Sciatic nerve (tissue), 2 donors: ENCODE measurements at regions not wholly inside any gene's neighbourhood (a gene's known extent, or its start where the extent isn't known, plus 50 kb on each side); places are given as distances from the start of the nearest gene placed in this dataset.

Experiments
- ATAC-seq: fragments of 200-7000 bp; cut with Tn5 transposase; one replicate; pipeline ENCODE4 v1.9.1; 2020; ENCODE audit warnings: mild to moderate bottlenecking, moderate library complexity
- DNase-seq: peaks from one replicate; pipeline ENCODE4 v3.0.0-alpha.2; 2020; ENCODE audit warnings: low spot score
- intact Hi-C: fragments of 100-400 bp; cut with DNase I; formaldehyde crosslinking; loops from one replicate; pipeline ENCODE4 v1.14.2; 2022
- donor health status: DM: no; HTN: no; CAD: no.
- donor health status: DM: no; HTN: no; CAD: no.

DNA sequence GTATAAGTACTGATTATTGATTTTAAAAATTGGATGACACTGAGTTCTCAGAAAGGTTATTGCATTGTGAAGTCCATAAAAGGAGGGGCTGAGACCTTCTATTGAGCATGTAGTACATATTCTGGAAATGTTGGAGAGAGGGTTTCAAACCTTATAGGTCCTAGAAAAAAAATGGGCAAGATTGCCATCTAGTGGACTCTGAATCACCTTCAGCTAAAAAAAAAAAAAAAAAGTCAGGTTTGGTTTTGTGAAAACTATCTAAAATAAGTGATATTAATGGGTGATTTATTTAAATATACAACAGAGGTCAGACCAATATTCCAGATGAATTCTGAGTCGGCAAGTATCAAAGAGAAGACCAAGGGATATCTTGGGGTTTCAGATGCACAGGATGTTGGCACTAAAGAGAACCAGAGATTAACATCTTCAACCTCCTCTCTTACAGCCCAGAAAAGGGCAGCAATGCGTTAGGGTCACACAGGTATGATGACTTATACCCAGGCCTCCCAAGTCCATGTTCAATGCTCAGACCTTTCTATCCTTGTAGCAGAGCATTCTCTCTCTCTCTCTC lies 109.8 kb upstream of the NMUR2 start:
- ATAC-seq, result no peak
- intact Hi-C loops, result loop anchor here (10.0 kb wide), 1 partner anchor 690 kb away; no protein-coding TSS in a partner anchor
- no peak for DNase-seq

DNA sequence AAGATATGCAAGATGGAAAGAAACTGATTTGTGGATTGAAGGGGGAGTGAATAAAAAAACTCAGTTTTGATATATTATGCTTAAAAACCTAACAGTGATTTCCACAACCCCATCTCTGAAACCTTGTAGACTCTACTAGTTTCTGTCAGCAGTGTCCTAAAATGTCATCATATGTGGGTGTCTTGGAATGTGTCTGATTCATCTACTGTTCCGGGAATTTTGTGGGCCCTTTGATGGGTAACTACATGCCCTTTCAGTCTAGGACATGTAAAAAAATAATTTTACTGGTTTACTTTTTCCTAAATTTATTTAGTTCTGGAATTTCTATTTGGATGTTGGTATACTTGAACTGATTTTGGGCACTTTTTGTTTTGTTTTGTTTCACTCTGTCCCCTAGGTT lies 118.9 kb upstream of the NMUR2 start:
- intact Hi-C loops, result no loop called here
- ATAC-seq (no peak), DNase-seq (no peak)

DNA sequence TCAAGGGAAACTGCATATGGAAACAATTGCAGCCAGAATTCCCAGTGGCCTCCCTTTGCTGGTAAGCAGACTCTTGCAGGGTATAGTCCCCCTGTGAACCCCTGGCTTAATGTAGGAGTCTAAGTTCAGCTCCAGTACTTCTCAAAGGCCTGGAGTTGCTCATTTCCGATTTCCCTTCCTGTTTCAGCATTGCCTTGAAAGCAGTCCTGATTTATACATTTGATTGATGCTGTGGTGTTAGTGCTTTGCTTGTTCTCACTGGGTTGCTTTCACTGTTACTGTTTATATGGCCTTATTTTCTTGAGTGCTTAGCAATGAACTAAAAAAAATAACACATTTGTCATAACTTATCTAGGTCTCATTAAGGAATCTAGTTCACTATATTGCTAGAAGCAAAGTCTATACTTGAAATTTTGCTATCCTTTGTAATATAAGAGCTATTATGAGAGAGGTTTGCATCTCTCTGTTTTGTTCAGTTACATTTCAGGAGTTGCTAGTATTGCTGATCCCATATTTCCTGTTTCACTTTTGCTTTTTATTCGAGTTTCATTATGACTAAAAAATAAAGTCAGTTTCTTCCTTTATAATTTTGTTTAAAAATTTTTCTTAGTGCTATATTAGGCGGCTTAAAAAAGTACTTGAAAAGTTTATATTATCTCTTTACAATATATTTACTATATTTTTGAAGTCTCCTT lies 122.4 kb upstream of the NMUR2 start:
- peak; percentile 48 for ATAC-seq
- intact Hi-C loops, result no loop called here
- DNase-seq, result no peak

DNA sequence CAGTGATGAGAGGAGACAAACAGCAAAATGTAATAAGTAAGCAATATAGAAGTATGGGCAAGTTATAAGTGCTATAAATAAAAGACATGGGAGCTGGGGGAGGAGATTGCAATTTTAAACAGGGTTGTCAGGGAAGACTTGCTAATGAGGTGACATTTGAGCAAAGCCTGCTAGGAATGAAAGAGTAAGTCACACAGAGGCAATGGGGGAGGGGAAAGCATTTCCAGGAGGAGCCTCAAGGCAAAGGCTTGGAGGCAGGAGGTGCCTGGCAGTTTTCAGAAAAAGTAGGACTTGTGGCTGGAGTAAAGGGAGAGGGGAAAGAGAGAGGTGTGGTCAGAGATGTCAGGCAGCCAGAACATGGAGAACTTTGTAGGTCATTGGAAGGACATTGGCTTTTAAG lies 124.4 kb upstream of the NMUR2 start:
- intact Hi-C loops, result no loop called here
- DNase-seq, result no peak
- no peak for ATAC-seq

DNA sequence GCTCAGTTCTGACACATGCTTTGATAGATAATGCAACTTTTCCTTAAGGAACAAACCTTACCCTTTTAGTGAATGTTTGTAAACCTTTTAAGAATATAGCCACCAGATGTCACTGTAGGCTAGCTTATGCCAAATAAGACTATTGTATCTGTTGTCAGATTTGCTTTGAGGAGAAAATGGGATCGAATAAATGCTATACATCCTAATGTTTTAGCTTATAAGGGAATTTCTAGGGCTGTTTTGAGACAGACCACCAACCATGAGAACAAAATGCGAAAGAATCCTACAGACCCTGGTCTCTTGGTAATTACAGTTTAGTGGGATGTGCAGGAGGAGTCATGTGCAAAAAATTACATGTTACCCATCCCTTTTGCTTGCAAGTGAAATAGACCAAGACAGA lies 127.6 kb upstream of the NMUR2 start:
- DNase-seq (no peak), ATAC-seq (no peak)
- intact Hi-C loops, result loop anchor here (5.0 to 10.0 kb wide), 2 partner anchors 1175 to 1432 kb away; no protein-coding TSS in a partner anchor

DNA sequence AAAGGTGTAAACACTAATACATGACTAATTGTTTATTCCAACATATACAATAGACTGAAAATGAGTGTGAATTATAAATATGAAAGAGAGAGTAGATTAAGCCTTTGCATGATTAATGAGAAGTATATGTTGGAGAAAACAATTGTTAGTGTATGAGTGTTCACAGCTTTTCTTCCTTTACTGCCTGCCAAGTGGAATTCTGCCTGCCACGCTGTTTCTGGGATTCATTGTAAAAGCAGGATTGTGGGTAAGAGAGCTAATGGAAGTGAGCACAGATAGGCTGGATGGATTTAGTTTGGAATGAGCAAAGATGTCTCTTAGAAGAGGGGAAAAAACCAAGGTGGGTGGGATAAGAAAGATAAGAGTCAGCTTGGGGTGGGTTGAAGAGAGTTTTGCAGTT lies 129.6 kb upstream of the NMUR2 start:
- intact Hi-C loops, result loop anchor here (5.0 to 10.0 kb wide), 2 partner anchors 1177 to 1430 kb away; no protein-coding TSS in a partner anchor
- ATAC-seq, result no peak

DNA sequence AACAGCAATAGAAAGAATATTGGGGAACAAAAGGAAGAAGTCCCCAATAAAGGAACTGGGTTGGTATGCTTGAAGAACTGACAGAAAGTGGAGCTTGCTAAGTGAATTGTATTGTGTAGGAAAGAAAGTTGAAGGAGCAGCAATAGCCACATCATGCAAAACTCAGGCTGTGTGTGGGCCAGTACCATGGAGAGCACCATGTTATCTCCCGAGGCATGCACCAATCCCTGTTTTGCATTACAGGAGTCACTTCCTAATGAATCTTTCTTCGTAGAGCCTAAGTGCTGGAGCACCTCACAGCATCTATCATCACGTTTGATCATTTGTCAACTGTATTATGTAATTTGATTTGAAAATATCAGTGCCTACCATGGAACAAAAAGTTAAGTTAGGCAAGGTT lies 137.7 kb upstream of the NMUR2 start:
- intact Hi-C loops, result no loop called here
- no peak for ATAC-seq
- no peak for DNase-seq

More for the DNA sequence above, 129.6 kb upstream of the NMUR2 start:
- no peak for DNase-seq

DNA sequence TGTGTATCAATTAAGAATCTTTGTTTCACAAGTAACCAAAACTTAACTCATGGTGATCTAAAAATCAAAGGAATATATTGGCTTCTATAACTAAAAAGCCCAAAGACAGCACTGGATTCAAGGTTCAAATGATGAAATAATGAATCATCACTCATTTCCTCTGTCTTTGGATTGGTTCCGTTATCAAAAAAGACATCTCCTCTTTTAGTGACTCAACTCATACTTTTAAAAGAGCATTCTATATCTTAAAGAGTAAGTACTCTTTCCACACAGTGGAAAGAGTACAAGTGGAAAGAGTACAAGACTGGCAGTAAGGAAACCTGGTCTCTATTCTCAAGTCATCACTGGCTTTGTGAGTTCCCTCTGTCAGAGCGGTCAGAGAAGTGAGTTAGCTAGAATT lies 141.4 kb upstream of the NMUR2 start:
- ATAC-seq, result no peak
- intact Hi-C loops, result no loop called here
- DNase-seq, result no peak

DNA sequence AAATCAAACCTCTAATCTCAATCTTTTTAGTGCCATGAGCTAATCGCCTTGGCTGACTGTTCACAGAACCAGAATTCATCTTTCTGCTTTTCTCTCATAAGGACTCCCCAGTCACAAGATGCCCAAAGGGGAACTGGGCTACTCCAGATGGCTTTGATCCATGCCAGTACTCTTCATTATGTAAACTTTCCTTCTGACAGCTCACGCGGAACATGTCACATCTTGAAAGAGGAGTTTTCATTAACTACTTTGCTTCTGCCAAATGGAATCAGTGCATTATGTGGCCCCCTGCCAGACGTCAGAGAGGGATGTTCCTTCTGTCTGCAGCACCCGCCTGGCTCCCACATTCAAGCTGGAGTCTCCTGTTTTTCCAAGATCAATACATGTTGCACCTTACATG lies 142.1 kb upstream of the NMUR2 start:
- no peak for ATAC-seq
- no peak for DNase-seq
- intact Hi-C loops, result no loop called here

DNA sequence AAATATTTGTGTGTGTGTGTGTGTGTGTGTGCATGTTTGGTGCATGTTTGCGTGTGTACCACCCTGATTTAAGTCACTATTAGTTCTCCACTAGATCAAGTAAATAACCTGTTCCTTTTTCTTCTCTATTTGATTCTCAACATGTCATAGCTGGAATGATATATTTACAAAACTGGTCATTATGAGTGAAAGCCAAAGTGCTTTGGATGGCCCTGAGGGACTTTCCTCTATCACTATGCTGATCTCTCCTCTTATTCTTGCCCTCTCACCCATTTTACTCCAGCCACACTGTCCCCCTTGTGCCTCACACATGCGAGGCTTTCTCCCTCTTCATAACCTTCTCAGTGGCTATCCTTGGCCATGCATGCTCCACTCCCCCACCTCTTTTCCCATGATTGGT lies 144.6 kb upstream of the NMUR2 start:
- DNase-seq (no peak), ATAC-seq (no peak)
- intact Hi-C loops, result no loop called here

DNA sequence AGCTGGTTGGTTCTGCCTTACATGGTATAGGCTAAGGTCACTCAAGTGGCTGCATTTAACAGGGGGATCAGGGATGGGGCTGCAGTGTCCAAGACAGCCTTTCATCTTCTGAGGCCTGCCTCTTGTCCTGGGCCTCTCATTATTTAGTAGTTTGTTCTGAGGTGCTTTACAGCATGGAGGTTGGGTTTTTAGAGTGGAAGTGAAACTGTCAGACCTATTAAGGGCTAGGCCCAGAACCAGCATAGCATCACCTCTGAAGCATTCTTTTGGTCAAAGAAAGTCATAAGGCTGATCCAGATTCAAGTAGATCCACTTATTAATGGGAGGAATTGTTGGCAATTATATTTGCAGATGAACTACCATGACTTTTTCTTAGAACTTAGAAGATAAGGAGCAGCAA lies 146.0 kb upstream of the NMUR2 start:
- ATAC-seq, result no peak
- no peak for DNase-seq
- intact Hi-C loops, result no loop called here

DNA sequence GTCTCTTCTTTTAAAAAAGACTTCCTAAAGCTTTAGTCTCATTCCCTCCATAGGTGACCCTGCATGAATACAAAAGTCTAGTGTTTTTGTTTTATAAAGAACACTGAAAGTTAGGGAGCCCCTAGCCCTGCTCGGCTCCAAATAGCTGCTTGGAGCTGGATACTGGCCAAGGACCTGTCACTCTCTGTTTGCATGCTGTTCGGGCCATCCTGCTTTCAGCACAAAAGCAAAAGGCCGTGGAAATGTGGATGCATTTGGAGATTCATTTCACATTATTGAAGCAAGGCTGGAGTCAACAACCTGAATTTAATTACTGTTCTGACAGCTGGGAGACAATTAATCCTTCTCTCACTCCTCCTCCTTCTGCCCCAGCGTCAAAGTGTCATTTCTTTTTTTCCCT lies 151.7 kb upstream of the NMUR2 start:
- ATAC-seq (no peak), DNase-seq (no peak)
- intact Hi-C loops, result no loop called here

DNA sequence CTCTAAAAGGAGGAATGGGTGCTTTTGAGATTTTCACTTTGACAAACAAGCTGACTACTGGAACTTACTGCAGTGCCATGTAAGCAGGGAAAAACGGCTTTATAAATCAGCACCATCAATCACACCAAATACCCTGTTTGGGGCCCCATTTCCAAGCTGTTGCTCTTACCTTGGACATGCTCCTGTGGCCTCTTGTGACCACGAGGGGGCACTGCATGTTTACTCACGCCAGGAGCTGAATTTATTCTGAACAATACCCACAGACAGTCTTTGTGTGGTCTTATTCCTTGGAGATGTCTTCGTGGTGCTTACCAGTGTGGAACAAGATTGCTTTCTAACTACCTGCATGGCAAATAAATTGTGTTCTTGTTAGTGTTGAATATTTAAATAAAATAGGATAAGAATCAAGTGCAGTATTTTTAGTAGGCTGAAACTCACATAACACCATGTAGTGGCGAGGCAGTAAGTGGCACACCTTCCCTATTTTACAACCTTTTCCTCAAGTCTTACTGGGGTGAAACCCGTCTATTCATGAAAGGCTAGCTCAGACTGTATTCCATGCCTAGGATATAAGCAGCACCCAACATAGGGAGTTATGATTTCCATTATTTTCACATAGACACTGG lies 155.5 kb upstream of the NMUR2 start:
- intact Hi-C loops, result no loop called here
- ATAC-seq (no peak), DNase-seq (peak; percentile 66)

DNA sequence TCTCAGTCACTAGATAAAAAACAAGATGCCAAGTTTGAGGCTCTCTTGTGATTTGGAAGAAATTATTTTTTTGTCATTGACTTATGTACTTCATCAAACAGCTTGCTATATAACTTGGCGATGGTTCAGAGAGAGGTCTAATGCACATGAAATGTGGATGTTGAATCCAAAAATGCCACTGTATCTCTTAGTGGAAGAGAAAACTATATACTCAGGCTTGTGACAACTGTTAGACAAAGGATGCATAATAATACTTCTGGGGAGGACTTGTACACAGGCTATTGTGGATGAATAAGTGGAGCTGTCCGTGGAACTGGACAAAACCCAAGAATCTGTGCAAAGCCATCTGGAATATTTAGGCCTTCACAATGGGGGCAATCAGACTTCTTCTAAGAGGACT lies 162.9 kb upstream of the NMUR2 start:
- DNase-seq (no peak), ATAC-seq (no peak)
- intact Hi-C loops, result no loop called here

DNA sequence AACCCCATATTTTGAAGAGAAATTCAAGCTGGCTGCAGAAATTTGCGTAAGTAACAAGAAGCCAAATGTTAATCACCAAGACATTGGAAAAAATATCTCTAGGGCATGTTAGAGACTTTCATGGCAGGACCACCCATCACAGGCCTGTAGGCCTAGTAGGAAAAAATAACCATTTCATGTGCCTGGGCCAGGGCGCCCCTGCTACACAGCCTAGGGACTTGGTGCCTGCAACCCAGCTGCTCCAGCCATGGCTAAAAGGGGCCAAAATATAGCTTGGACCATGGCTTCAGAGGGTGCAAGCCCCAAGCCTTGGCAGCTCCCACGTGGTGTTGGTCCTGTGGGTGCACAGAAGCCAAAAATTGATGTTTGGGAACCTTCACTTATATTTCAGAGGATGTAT lies 167.7 kb upstream of the NMUR2 start:
- no peak for ATAC-seq
- intact Hi-C loops, result no loop called here
- no peak for DNase-seq

DNA sequence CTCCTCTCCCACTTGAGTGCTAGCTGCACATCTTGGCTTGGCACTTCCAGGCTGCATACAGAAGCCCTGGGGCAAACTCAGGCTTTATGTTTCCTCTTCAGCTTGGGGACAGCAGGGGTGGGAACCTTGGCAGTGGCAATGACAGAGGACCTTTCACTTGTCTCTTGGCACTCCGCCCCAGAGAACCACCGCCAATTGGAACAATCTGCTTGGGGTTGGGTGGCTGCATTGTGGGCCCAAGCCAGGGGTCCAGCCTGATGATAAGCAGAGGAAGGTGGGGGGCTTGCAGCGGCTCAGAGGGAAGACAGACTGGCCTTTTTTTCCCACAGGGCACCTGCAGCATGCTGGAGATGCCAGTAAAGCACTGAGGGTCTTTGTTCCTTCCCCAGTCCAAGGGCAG lies 179.0 kb upstream of the NMUR2 start:
- DNase-seq (no peak), ATAC-seq (no peak)
- intact Hi-C loops, result no loop called here

DNA sequence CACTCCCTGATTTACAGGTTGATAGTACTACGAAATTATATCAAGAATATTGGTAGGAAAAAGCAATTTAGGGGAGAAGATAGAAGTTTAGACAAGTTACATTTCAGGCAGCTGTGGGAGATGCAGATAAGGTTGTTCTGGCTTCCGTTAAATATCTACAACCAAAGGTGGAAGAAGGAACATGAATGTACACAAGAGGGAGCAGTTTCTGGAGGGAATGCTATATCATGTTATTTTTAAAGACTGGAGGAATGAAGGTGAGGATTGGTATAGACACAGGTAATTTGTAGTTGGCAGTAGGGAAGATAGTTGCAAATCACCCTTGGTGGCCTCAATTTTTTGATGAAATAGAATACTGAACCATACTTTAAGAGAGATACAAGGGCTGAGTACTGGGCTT lies 187.3 kb upstream of the NMUR2 start:
- intact Hi-C loops, result no loop called here
- DNase-seq, result no peak
- no peak for ATAC-seq

DNA sequence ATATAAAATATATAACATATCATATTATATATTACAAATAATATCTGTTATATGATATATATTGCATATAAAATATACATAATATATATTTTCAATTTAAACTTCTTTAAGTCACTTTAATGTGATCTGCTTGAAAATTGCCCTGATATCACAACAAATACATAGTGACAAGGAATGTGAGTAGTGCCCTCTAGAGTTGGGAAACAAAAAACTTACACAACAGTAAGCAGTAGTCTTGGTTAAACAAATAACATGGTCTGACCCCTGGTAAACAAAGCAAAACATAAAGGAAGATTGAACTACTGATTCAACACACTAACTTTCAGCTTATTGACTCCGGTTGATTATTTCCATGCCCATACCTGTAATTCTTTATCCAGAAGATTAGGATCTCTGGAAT lies 188.3 kb upstream of the NMUR2 start:
- intact Hi-C loops, result no loop called here
- ATAC-seq (no peak), DNase-seq (no peak)

DNA sequence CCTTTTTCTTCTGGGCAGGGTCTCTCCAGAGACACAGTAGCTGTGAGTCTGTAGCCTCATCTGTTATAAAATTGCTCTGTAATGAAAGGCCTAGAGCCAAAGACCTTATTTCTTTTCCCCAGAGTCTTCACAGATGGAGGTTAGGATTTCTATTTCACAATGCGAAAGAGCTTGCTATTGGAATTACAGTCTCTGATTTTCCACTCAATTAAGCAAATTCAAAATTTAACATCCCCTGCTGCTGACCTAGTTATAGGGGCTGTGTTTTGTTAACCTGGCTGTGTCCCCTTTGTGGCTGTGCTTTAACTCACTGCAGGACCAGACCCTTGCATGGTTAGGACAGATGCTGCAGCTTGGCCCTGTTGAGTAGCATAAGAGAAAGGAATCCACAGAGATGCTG lies 190.3 kb upstream of the NMUR2 start:
- ATAC-seq (no peak), DNase-seq (no peak)
- intact Hi-C loops, result no loop called here

DNA sequence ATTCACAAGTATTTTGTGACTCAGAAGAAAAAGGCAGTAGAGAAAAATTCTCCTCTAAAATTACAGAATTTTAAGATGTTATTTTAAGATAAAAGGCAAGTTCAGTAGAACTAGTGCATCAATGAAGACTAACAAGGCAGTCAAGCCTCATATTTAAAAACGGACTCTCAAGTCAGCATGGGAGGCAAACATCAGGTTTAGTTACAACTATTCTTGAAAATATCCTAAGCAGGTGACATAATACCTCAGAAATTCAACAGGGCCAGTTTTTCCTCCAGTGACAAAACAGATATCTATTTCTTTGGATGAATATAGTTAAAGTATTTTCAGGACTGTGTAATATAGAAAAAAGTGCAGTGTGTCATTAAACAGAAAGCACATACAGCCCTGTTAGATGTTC lies 194.0 kb upstream of the NMUR2 start:
- ATAC-seq (no peak), DNase-seq (no peak)
- intact Hi-C loops, result no loop called here
